IPS-NIHi7 (cell line): ENCODE measurements at regions not wholly inside any gene's neighbourhood (a gene's known extent, or its start where the extent isn't known, plus 50 kb on each side); places are given as distances from the start of the nearest gene placed in this dataset.

Experiments used
- DNase-seq: peaks from one replicate; pipeline ENCODE4 v3.0.0; 2012; ENCODE audit warnings: mixed read lengths; ENCODE audit errors: extremely low spot score

DNA sequence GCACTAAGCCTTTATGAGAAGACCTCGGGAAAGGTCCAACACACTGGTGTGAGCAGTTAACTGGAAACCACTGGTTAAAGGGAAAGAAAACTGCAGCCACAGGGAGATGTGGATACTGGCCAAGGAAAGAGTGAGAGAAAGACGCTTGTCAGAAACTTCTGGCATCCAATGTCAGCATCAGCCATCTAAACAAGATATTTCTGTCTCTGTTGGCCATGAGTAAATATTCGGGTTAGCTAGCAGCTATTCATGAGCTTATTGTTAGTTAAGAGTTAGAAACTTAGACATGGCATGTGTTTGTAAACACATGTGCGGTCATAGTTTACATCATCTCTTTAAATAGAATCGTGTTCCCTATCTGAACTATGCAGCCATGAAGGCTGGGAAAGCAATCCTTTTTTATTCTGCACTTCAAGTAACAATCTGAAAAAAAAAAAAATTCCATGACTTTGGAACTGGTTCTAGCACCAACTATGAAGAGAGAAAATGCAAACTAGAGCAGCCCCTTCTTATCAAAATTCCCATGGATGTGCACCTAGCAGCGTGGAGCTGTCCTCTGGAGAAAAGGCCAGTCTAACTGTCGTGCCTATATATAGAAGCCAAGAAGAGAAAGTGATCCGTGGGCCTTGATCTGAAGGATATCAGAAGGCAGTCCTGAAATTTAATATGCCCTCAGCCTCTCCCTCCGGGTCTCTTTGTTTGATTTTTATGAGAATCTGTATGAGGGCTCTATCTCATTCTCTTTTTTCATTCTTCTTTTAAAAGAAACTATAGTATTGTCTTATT is 84.0 kb upstream of the RFX8 start:
- no peak for DNase-seq

DNA sequence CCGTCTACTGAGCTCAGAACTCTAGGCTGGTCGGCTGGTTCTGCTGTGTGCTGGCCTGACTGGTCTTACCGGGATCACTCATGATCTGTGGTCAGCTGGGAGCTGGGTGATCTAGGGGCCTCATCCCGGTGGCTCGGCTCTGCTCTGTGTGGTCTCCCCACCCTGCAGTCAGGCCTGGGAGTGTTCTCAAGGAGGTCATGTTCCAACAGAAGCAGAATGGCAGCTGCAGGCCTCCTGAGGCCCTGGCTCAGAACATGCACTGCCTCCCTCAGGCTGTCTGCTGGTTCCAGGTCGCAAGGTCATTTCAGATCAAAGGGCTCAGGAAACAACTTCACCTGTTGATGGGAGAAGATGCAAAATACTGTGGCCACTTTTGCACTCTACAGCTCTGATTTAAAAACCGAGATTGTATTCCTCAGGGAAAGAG is 81.1 kb upstream of the RFX8 start:
- DNase-seq, result no peak

DNA sequence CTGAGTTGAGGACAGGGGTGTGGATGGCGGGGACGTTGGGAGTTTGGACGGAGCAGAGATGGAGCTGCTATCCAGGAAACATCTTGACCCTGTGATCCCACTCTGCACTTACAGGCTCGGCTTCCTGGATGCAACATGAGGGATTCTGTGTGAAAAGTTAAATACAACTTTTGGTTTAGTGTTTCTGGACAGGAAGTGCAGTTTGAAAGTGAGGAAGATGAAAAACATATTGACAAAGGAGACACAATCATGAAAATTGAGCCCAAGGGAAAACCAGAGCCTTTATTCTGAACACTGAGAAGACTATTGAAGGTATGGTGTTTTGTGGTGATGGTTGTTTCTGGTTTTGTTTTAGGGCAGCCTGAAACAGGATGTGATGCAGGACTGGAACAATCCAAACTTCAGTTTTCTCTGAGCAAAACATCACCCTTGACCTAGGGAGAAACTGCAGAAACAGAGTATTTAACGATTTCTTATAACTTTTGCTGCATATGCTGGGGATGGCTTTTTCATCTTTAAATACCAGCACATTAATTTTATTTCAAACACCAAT is 76.5 kb upstream of the RFX8 start:
- DNase-seq, result no peak

DNA sequence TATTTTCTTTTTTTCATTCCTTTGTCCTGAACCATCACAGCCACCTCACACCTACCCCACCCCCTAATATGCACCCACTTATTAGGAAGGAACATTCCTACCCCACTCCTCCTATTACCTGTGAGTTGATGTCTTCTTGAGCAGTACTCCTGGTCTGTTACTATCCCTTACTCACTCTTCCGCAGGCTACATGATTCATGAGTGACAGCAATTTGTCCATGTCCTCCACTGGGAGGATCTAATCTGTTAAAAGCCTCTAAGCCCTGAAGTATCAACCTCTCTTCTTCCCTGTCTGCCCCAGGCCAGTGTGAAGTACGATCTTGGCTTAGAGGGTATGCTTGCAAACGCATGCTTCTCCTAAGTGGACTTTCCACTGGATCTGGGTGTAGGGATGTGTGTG is 75.6 kb upstream of the RFX8 start:
- no peak for DNase-seq

DNA sequence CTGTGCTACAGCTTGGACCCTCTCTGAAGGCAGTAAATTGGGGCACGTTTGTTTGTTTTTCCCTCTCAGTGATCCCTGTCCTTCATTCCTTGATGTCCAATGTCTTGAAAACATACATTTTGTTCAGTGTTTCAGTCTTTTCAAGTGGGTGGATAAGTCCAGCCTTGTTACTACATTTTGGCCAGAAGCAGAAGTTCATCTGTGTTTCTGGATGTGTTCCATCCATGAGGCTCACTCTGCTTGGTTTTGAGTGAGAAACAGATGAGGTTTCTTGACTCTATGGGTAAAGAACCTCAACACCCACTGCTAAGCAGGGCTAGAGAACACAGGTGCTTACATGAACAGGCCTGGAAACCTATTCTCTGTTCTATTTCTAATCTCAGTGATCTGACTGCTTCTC is 74.5 kb upstream of the RFX8 start:
- no peak for DNase-seq

DNA sequence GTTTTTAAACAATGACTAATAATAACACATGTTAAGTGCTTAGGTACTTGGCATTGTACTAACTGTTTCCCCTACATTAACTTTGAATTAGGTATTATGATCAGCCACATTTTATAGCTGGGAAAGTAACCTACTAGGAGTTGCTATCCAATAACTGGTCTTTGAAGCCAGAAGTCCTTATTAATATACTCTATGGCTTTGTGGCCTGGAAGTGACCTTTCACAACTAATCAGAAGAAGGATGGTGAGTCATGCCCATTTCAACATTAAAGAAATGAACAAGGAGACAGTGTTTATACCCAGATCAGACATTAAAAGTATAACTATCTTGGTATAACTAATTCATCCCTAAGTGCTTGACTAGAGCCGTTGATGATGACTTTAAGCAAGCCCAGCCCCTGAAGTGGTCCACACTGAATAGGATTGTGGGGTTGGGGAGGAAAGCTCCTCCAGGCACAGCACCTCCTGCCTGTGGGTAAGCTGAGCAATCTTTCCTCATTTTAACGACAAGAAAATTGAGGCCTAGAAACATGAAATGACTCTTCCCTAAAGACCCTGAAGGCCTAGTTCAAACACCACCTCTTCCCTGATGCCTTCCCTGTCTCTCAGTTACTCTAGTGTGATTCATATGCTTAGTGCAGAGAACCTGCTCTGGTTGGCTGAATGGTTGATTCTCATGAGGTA is 71.6 kb upstream of the RFX8 start:
- no peak for DNase-seq

DNA sequence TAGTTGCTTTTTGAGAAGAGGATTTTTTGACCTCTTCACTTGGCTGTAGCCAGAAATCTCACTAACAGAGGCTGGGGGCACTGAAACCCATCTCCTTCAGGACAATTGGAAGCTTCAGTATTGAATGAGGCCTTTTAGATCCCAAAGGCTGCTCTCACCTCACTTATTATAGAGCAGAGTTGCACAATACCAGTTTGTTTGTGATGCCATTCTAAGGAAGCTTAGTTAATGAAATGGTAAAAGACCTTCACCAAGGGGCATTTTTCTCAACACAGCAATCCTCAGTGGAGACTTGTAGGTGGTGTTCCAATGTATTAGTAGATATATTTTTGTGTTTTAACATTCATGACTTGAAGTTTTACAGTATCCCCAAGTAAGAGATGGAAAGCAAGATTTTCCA is 71.0 kb upstream of the RFX8 start:
- DNase-seq, result no peak

DNA sequence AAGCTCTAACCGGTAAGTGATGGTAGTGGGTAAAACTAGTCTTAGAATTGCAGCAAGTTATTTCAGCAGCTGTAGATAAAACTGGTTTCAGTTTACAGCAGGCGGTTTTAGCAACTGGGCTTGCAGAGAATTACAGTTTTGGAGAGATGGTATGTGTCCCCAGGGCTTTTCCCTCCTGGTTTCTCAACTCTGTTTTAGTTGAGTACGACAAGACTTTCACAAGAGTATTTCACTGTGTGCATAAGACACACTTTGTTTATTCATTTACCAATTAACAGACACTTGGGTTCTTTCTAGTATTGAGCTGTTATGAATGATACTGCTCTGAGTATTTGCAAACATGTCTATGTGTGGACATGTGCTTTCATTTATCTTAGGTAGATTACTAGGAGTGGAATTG is 65.6 kb upstream of the RFX8 start:
- DNase-seq, result no peak

DNA sequence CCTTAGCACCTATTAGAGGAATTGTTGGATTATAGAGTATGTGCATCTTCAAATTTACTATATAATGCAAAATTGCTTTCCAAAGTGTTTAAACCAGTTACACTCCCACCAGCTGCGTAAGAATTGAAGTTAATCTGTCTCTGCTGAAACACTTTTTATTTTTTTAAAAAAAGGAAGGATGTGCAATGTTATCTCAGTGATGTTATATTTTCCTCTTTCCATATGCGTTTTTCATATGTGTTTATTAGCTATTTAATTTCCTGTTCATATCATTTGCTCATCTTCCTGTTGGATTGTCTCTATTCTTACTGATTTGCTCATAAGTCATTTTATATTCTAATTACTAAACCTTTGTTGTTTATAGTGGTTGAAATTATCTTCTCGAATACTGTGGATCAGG is 63.2 kb upstream of the RFX8 start:
- no peak for DNase-seq

DNA sequence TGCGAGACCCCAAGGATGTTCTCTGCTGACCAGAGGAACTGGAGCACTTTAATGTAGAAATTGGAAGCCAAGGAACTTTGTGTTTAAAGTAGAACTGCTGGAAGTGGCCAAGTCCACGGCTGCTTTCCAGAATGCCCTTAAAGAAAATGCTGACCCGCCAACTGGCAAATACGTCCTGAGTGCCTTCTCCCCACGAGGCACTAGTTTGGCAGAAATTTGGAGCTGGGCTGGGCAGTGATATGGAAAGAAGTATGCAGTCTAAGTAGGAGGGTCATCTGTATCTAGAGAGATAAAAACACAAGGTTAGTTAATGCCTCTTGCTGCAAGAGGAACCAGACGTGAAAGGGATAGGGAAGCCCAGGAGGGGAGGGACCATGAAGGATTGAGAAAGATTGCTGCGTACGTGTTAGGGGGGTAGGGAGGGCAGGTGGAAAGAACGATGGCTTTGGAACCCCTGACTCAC is 59.3 kb upstream of the RFX8 start:
- no peak for DNase-seq

DNA sequence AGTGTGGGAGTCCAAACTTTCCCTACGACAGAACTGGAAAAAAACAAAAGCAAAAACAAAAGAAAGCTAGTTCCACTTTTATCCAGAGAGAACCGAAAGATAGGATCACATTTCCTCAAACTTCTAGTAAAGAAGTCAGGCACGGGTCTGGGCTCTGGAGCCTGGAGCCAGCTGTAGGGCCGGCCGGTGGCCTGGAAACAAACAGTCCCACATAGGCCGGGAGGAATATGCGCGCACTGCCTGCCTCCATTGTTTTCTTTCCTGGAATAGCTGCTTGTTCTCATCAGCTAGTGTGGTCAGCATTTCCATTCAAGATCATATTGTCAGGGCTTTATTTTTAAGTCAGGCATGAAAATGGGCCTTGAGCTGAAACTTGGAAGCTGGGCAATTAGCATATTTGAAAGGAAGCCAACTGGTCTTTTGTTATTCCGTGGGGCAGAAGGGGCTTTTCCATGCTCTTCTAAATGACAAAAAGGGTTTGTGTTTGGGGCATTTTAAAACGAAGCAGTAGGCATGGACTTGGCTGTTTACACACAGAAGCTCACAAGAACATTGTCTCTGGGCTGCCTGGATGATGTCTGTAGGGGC is 58.7 kb upstream of the RFX8 start:
- peak; percentile 29 for DNase-seq

DNA sequence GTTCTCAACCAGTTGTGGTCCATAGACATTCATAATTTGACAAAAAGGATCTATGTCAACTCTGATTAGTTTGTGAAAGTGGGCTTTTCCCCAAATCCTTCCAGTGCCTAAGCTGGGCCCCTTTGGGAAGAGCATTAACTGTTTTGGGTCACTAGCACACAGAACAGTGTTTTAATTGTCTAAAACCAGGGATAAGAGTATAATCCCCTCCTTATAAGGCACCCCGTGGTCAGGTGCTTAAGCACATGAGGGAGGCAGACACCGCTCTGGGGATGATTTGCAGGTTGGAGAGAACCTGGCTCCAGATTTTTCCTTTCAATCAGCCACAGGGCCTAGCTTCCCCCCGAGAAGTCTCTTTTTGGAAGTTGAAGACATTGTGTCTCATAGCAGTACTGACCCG is 53.6 kb upstream of the RFX8 start:
- DNase-seq, result no peak

DNA sequence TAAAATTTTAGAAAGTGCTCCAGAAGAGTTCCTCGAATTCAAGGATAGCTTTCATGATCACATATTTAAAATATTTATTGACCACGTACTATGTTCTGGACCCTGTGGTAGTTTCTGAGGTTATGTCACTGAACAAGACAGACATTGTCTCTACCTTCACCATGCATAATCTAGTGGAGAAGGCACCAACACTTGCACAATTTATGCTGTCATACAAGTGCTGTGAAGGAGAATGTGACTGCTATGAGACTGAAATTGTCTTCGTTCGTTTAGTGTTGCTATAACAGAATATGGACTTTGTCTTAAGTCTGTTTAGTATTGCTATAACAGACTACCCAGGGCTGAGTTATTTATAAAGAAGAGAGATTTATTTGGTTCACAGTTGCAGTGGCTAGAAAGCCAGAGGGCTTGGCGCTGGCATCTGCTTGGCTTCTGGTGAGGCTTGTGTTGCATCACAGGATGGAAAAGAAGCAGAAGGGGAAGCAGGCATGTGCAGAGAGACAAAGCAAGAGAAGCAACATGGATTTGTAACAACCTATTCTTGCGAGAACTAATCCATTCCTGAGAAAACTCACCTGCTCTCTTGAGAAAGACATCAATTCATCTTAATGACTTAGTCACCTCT is 50.0 kb upstream of the RFX8 start:
- no peak for DNase-seq
